HG03175 (cell line): ENCODE measurements at regions not wholly inside any gene's neighbourhood (a gene's known extent, or its start where the extent isn't known, plus 50 kb on each side); places are given as distances from the start of the nearest gene placed in this dataset.

Experiments used
- ATAC-seq: cut with Tn5 transposase; IDR thresholded peaks from one replicate; pipeline ENCODE4 v1.9.1; 2021; ENCODE audit warnings: mild to moderate bottlenecking, moderate library complexity; ENCODE audit not compliant: unreplicated experiment

GRCh38 chr11:81072273-81072672 lies 1631.4 kb upstream of the TENM4 start:
- no peak for ATAC-seq

GRCh38 chr11:81071606-81072005 lies 1630.8 kb upstream of the TENM4 start:
- ATAC-seq: no peak

GRCh38 chr11:81070948-81071347 lies 1630.1 kb upstream of the TENM4 start:
- ATAC-seq: peak; percentile 95

GRCh38 chr11:81059356-81059755 lies 1618.5 kb upstream of the TENM4 start:
- ATAC-seq: no peak

- no peak for ATAC-seq
These were observed 1611.7 kb upstream of the TENM4 start for GRCh38 chr11:81052344-81053158.

GRCh38 chr11:81039916-81040524 lies 1599.2 kb upstream of the TENM4 start:
- no peak for ATAC-seq

- no peak for ATAC-seq
These were observed 1595.5 kb upstream of the TENM4 start for GRCh38 chr11:81036168-81036870.

- no peak for ATAC-seq
These were observed 1593.1 kb upstream of the TENM4 start for GRCh38 chr11:81033779-81034540.

- no peak for ATAC-seq
These were observed 1592.1 kb upstream of the TENM4 start for GRCh38 chr11:81032906-81033305.

GRCh38 chr11:81030186-81030585 lies 1589.4 kb upstream of the TENM4 start:
- no peak for ATAC-seq

- no peak for ATAC-seq
These were observed 1585.2 kb upstream of the TENM4 start for GRCh38 chr11:81026032-81026431.

- no peak for ATAC-seq
These were observed 1581.2 kb upstream of the TENM4 start for GRCh38 chr11:81022057-81022456.

GRCh38 chr11:81010631-81011030 lies 1569.8 kb upstream of the TENM4 start:
- no peak for ATAC-seq

- no peak for ATAC-seq
These were observed 1566.2 kb upstream of the TENM4 start for GRCh38 chr11:81007046-81007445.

GRCh38 chr11:81005595-81005994 lies 1564.8 kb upstream of the TENM4 start:
- peak; percentile 79 for ATAC-seq

- ATAC-seq: no peak
These were observed 1563.7 kb upstream of the TENM4 start for GRCh38 chr11:81004576-81004975.

GRCh38 chr11:81002374-81002773 lies 1561.5 kb upstream of the TENM4 start:
- no peak for ATAC-seq

- ATAC-seq: no peak
These were observed 1559.9 kb upstream of the TENM4 start for GRCh38 chr11:81000735-81001134.

GRCh38 chr11:81000334-81000733 lies 1559.5 kb upstream of the TENM4 start:
- ATAC-seq: no peak

- no peak for ATAC-seq
These were observed 1554.7 kb upstream of the TENM4 start for GRCh38 chr11:80995523-80995922.

GRCh38 chr11:80993536-80993935 lies 1552.7 kb upstream of the TENM4 start:
- ATAC-seq: no peak
